ENCODE measurements at regions not wholly inside any gene's neighbourhood (a gene's known extent, or its start where the extent isn't known, plus 50 kb on each side); places are given as distances from the start of the nearest gene placed in this dataset.
"Not testable (repeated sequence)": the region's sequence is repeated elsewhere in the genome, so short reads cannot be mapped to it uniquely, and the experiment has no call there.

DNA sequence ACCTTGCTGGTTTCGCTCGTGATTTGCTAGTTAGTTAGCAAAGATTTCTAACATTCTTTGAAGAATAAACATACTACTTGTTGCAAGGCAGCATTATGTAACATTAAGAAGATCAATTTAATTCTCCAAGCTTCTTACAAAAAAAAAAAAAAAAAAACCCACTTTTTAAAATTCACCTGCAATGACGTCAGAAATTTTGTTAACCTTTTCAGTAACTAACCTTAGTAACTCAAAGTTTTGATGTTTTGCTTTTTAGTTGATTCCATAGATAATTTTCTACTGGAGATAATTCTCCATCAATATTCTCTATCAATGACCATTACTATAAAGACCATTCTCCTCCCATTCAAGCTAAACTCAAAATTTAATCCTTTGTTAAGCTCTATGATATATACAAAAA lies 491.8 kb upstream of the TBL1XR1 start:
- H3K4me3 ChIP-seq (ENCODE audit: low read depth, low read length) = no peak overlapping the region
- DNase-seq (ENCODE audit: low read depth) = no peak

DNA sequence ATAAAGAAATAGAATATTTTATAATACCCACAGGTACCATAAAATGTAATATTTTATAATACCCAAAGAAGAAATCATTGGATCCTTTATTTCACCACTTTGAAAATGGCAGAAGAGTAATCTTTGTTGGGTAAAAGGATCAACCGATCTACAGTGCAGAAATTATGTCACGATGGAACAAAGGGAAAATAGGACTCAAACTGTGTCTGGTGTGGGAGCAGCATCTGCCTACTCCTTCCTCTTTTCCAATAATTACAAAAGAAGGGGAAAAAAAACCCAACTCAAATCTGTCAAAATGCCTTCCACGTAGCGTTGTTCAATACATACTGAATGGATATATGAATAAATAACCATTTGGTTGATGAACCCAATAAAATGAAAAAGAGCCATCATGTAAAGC lies 492.6 kb upstream of the TBL1XR1 start:
- H3K4me3 ChIP-seq (ENCODE audit: low read depth, low read length) = no peak overlapping the region
- no peak for DNase-seq (ENCODE audit: low read depth)

DNA sequence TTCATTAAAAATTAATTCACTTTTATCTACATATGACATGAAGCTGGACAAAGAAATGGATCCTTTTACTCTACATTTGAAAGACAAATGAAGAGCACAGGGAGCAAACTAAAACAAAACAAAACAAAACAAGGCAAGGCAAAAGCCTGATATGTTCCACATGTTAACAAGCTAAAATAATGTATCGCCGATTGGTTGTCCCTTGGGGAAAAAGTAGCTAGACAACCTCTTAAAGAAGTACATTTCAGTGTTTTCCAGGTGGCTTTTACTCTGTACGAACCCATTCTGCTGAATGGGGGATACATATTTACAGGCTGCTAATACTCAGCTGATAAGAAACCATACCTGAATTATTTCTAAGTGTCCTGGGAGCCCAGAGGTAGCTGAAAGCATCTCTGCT lies 493.0 kb upstream of the TBL1XR1 start:
- H3K4me3 ChIP-seq (ENCODE audit: low read depth, low read length) = no peak overlapping the region
- no peak for DNase-seq (ENCODE audit: low read depth)

DNA sequence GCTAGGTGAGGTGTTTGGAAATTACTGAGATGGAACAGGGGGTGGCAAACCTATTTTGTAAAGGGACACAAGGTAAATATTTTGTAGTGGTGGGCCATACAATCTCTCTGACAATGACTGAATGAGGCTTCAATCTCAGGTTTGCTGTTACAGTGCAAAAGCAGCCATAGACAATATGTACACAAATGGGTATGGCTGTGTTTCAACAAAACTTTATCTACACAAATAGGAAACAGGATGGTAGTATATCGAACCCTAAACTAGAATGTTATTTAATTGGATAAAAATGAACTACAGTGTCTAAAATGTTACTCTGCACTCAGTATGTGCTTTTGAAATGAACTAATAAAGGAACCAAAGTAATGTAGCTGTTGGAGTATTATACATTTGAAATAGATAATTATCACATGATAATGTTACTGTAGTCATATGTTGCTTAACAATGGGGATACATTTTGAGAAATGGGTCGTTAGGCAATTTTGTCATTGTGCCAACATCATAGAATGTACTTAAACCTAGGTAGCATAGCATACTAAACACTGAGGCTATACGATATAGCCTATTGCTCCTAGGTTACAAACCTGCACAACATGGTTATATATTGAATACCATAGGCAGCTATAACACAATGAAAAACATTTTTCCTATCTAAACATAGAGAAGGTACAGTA lies 495.2 kb upstream of the TBL1XR1 start:
- DNase-seq (ENCODE audit: low read depth) = no peak
- no peak overlapping the region for H3K4me3 ChIP-seq (ENCODE audit: low read depth, low read length)

DNA sequence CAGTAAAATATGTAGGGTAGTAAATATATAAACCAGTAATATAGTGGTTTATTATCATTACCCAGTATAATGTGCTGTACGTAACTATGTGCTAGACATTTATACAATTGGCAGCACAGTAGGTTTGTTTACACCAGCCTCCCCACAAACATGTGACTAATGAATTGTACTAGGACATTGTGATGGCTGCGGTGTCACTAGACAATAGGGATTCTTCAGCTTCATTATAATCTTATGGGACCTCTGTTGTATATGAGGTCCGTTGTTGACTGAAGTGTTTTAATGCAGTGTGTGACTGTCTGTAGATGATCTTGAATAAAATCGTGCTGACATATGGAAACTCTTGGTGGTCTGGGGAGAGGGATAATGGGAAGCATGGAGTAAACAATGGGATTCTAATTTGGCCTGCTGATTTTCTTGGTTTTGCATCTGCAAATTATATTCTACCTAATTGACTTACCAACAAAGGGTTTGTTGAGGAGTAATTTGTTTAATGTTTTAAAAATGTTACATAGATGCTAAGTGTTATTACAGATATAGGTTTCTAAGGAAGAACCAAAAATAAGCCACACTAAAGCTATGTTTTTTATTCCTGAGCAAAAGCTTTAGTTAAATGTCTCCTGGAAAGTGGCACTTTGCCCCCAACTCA lies 496.5 kb upstream of the TBL1XR1 start:
- DNase-seq (ENCODE audit: low read depth) = no peak
- H3K4me3 ChIP-seq (ENCODE audit: low read depth, low read length) = no peak overlapping the region

DNA sequence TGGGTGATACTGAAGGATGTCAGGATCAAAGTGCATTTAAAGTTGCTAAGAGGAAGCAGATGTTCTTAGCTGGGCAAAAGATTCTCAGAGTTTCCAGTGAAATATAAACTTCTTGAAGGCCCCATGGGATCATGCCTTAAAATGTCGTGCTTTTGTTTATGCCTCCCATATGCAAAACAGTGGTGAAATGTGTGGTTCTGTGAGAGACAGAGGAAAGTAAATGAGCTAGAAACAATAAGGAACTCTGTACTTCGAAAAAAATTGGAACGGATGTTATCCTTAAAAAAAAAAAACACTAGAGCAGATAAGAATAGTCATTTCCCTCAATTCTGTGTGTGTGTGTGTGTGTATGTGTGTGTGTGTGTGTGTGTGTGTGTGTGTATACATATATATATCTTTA lies 497.0 kb upstream of the TBL1XR1 start:
- no peak overlapping the region for H3K4me3 ChIP-seq (ENCODE audit: low read depth, low read length)
- DNase-seq (ENCODE audit: low read depth) = peak; percentile 71

DNA sequence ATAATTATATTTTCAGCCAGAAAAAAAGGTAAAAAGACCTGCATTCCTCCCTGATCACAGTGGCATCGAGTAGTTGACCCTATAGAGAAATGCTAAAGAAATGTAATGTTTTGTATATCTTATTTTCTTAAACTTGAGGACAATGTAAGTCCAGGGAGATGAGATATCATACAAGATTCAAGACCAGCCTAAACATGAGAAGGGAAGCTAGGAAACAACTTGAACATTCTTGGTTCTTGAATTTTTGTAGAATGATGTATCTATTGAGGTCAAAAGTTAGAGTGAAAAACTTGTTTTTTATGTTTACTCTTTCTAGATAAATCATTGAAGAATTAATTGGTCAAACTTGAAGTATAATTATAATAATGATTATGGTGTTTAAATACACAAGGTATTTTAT lies 497.7 kb upstream of the TBL1XR1 start:
- H3K4me3 ChIP-seq (ENCODE audit: low read depth, low read length) = no peak overlapping the region
- no peak for DNase-seq (ENCODE audit: low read depth)

DNA sequence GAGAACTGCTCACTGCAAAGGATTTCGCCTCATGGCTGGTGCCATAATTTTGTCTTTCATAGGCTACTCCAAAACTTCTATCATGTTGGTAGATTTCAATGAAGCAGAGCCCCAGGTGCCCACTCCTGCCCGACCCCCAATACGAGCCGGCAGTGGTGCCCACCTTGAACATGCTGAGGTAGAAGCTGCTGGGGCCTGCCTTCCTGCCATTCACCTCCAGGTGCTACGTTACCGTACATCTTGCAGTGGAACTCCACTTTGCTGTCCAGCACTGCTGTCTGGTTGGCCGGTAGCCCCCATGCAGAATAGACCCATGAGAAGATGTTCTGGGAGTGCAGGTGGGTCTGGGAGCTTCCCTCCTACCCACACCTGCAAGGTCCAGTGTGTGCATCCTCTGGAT lies 502.8 kb upstream of the TBL1XR1 start:
- no peak for DNase-seq (ENCODE audit: low read depth)
- no peak overlapping the region for H3K4me3 ChIP-seq (ENCODE audit: low read depth, low read length)

DNA sequence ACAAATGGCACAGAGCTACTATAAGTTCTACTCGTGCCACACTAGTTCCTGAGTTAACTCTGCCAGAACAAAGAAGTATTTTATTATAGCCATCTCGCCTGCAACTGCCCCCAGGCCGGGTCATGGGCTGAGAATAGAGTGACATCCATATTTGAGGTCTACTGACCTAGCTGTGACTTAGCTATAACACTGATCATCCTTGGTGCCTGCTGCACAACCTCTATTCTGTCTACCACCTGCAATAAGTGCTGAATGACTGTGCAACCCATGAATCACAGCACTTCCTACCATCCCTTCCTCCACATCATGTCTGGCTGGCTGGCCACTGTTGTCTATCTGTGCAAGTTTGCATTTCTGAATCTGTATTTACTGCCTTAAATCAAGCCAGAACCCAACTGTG lies 506.5 kb upstream of the TBL1XR1 start:
- DNase-seq (ENCODE audit: low read depth) = no peak
- no peak overlapping the region for H3K4me3 ChIP-seq (ENCODE audit: low read depth, low read length)

DNA sequence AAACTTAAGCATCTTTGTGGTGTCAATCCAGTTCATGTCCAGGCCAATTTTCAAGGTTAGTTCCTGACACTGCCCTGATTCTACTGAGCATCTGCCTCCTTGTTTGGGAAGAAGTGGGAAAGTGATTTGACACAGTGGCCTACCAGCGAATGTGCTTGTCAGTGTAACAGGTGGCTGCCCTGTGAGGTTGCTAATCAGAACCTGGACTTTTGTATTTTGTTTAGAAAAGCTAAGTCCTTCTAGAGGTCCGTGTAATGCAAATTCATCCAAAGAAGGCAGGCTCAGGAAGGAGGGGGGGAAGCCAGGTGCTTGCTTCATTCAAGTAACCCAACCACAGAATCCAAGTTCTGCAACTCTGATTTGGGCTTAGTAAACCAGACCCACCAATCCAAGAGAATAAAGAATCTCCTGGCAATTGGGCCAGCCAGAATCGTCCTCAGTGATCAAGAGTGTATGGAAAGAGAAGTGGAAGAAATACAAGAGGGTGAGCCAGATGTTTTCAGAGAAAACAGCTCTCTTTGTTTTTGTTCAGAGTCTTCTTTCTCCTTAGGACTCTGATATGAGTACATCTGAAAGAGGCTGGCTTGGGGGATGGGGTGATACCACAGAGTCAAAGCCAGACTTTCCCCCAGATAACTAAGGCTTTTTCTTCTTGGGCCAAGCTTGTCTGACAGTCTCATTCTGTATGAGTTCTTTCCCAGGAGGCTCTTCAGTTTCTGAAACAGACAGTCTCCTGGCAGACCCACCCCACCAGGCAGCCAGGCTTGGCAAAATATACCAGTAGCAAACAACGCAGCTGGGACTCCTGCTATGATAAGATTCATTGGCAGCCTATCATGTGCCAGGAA lies 508.9 kb upstream of the TBL1XR1 start:
- DNase-seq (ENCODE audit: low read depth) = no peak
- H3K4me3 ChIP-seq (ENCODE audit: low read depth, low read length) = no peak overlapping the region

DNA sequence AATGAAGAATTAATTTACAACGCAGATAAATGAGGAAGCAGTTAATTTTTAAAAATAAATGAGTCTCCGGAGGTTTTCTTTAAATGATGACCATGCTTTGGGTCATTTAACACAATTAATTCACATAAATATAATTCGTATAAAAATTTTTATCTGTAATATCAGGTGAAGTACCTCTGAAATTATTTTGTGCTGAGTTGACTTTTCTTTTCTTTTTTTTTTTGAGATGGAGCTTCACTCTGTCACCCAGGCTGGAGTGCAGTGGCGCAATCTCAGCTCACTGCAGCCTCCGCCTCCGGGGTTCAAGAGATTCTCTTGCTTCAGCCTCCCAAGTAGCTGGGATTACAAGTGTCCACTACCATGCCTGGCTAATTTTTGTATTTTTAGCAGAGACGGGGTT lies 512.2 kb upstream of the TBL1XR1 start:
- H3K4me3 ChIP-seq (ENCODE audit: low read depth, low read length); DNase-seq (ENCODE audit: low read depth): not testable (repeated sequence)

DNA sequence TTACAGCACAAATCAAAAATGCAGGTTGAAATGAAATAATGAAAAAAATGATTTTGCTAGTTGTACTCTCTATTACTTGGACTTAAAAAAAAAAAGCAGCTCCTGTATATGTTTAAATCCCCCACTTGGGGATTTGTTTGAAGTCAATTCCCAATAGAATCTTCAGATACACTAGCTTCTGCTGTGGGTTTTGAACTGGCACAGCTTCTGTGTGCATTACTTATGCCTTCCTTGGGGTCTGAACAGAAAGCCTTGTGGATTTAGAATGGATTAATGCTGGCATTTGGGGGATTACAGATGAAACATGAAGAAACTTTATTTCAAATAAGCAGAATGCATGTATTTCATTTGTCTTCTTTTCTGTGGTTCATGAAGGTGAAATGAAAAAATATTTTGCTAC lies 513.2 kb upstream of the TBL1XR1 start:
- DNase-seq (ENCODE audit: low read depth) = no peak

DNA sequence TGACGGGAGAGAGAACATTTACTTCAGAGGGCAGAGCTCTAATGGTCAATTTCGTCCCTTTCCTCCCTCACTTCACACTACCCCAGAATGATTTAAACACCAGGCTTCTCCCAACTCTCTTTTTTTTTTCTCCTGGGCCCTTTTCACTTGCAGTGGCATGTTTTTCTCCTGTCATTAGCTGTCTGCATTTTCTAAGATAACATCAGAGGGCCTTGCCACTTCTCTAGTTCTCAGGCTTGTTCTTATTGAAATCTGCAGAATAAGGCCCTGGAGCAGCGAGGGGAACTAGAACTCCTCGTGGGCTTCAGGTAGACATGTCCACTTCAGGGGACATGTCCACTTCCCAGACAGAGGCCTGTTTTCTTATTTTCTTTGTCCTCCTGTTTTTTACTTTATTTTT lies 514.4 kb upstream of the TBL1XR1 start:
- no peak for DNase-seq (ENCODE audit: low read depth)
- no peak overlapping the region for H3K4me3 ChIP-seq (ENCODE audit: low read depth, low read length)

More for the DNA sequence above, 513.2 kb upstream of the TBL1XR1 start:
- H3K4me3 ChIP-seq (ENCODE audit: low read depth, low read length) = no peak overlapping the region

DNA sequence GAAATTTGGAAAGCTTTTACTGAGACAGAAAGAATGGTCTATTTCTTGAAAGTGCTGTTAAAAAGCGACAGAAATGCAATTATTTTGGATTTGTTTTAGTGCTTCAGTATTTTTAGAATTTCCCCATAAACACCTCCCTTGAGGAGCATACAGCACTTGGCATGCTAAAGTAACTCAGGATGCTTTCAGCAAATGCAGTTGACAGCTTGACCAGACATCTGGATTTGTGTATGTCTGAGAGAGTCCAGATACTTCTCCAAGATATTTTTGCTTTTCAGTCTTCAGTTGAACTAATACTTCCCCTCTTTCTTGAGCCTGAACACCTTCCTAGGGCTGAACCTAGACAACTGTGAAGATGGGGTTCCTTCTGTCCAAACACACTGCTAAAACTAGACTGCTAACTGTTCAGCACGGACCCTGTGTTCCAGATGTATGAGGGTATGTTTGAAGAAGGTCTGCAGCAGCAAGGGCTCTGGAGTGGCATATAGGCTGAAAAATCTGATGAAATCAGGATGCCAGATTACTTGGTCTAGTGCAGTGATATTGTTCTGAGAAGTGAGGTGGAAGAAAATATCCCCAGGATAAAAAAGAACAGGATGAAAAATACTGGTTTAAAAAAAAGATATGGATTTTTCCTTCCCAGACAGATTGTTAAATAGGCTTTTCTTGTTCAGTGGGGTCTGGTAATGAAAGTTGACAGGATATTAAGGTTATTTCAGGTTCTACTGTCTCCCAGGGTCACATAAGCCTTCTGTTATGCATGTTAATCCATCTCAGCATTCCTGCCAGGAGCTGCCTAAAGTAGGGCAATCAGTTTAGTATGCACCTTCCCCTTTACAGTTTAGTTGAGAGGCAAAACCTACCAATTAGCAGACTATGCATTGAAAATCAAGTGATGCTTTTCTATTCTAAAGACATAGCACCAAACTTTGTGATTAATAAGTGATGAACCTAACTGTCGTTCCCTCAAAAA lies 516.9 kb upstream of the TBL1XR1 start:
- H3K4me3 ChIP-seq (ENCODE audit: low read depth, low read length) = no peak overlapping the region
- no peak for DNase-seq (ENCODE audit: low read depth)

DNA sequence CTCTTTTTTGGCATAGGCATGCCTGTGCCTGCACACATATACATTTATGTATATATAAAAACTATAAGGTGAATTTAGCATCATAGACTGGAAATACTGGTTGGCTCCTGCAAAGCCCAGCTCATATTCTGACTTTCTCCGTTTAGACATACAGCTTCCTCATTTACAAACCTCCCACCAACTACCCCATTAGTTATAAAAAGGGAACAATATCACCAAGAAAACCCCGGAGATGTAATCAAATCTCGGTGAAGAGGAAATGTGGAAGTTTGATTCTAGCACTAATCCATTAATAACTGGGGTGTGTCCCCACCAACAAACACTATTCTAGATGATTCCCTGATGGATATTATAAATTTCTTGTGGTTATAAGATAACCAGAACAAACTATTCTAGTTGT lies 517.7 kb upstream of the TBL1XR1 start:
- H3K4me3 ChIP-seq (ENCODE audit: low read depth, low read length) = no peak overlapping the region
- DNase-seq (ENCODE audit: low read depth) = no peak

DNA sequence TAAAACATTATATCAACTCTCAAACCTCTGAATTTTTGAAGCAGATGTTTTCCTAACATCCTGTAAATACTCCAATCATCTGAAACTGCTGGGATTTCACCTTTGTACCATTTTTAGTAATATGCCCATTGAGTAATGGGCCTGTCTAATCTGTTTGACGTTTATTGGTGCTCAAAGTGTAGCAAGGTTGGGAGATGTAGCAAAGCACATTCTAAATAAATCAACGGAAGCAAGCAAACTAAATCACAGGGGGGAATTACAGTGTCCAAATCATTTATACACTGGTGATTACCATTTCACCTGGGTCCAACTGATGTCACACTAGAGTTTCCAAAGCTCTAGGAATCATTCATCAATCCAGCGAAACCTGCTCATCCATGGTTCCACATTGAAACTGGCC lies 518.7 kb upstream of the TBL1XR1 start:
- H3K4me3 ChIP-seq (ENCODE audit: low read depth, low read length) = no peak overlapping the region
- DNase-seq (ENCODE audit: low read depth) = no peak

DNA sequence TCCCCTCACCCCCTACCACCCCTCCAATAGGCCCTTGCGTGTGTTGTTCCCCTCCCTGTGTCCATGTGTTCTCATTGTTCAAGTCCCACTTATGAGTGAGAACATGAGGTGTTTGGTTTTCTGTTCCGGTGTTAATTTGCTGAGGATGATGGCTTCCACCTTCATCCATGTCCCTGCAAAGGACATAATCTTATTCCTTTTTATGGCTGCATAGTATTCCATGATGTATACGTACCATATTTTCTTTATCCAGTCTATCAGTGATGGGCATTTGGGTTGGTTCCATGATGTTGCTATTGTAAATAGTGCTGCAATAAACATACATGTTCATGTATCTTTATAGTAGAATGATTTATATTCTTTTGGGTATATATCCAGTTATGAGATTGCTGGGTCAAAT lies 523.6 kb upstream of the TBL1XR1 start:
- not testable (repeated sequence) for H3K4me3 ChIP-seq (ENCODE audit: low read depth, low read length); DNase-seq (ENCODE audit: low read depth)

DNA sequence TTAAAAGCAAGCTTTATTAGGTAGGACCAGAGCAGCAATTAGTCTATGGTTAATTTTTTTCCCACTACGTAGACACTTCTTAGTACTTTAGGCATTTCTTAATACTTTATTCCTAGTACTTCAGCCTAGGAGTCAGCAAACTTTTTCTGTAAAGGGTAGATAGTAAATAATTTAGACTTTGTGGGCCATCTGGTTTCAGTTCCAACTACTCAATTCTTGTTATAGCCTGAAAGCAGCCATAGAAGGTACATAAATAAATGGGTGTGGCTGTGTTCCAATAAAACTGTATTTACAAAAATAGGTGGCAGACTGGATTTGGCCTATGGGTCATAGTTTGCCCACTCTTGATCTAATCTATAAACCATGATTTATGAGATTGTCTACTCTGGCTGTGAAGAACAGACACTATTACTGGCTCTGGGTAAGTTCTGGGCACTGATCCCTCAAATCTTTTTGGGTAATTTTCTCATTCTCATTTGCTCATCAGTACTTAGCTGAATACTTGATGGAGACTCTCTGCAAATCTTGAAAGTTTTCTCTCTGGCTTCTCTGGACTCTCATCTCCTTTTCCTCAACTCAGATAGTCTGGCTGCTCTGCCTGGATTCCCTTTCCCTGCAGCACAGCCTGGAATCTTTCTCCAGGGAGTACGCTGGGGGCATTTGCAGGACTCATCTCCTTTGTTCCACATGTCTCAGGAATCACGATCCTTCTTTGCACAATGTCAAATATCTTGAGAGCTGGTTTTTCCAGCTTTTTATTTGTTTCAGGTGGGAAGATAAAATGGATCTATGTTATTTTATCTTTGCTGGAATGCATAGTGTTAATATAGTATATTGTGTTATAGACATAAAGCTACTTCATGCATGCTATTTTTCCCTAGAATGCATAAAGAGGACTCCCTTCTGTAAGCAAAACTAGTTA lies 524.8 kb upstream of the TBL1XR1 start:
- H3K4me3 ChIP-seq (ENCODE audit: low read depth, low read length) = no peak overlapping the region
- DNase-seq (ENCODE audit: low read depth) = no peak

Measured in skeletal muscle cell (primary cell).